ENCODE measurements at regions not wholly inside any gene's neighbourhood (a gene's known extent, or its start where the extent isn't known, plus 50 kb on each side); places are given as distances from the start of the nearest gene placed in this dataset.

DNA sequence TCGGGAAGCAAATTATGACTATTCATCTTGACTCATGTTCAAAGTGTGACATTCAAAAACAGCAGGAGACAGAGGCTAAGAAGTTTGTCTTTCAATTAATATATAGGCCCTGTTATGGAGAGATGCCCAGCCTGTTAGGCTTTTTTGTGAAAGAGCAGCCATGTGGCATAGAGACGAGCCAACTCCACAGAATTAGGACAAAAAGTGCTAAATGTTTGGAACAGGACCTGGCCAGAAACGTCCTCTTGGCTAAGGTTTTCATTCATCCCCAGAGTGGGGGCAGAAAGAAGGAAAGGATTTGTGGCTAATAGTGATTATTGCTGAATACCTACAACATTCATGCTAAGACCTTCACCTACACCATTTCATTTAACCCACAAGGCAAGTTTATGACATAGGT is 324.7 kb upstream of the NPVF start:
- intact Hi-C loops (cut with DNase I): no loop called here
- H3K27me3 ChIP-seq: no peaks in the 10 kb centered on the region
- H3K9me3 ChIP-seq: no peaks in the 10 kb centered on the region
- no peaks in the 10 kb centered on the region for H3K36me3 ChIP-seq
- H3K27ac ChIP-seq: no peak overlapping the region
- WGBS, 3 donors: 43 to 71% (median 68%) methylated on average over 3 of the region's 3 CpGs
- TF ChIP-seq, protein P1, sequence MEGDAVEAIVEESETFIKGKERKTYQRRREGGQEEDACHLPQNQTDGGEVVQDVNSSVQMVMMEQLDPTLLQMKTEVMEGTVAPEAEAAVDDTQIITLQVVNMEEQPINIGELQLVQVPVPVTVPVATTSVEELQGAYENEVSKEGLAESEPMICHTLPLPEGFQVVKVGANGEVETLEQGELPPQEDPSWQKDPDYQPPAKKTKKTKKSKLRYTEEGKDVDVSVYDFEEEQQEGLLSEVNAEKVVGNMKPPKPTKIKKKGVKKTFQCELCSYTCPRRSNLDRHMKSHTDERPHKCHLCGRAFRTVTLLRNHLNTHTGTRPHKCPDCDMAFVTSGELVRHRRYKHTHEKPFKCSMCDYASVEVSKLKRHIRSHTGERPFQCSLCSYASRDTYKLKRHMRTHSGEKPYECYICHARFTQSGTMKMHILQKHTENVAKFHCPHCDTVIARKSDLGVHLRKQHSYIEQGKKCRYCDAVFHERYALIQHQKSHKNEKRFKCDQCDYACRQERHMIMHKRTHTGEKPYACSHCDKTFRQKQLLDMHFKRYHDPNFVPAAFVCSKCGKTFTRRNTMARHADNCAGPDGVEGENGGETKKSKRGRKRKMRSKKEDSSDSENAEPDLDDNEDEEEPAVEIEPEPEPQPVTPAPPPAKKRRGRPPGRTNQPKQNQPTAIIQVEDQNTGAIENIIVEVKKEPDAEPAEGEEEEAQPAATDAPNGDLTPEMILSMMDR (IDR thresholded peaks at IDR 0.05): no peak
- TF ChIP-seq POLR2A (IDR thresholded peaks at IDR 0.05) (no peak), EP300 (IDR thresholded peaks at IDR 0.05) (no peak)
- DNase-seq: no peak
- H3K4me3 ChIP-seq: no peak overlapping the region
- peaks cover 6% of the 10 kb centered on the region for H3K4me1 ChIP-seq (ENCODE audit: insufficient read depth)

DNA sequence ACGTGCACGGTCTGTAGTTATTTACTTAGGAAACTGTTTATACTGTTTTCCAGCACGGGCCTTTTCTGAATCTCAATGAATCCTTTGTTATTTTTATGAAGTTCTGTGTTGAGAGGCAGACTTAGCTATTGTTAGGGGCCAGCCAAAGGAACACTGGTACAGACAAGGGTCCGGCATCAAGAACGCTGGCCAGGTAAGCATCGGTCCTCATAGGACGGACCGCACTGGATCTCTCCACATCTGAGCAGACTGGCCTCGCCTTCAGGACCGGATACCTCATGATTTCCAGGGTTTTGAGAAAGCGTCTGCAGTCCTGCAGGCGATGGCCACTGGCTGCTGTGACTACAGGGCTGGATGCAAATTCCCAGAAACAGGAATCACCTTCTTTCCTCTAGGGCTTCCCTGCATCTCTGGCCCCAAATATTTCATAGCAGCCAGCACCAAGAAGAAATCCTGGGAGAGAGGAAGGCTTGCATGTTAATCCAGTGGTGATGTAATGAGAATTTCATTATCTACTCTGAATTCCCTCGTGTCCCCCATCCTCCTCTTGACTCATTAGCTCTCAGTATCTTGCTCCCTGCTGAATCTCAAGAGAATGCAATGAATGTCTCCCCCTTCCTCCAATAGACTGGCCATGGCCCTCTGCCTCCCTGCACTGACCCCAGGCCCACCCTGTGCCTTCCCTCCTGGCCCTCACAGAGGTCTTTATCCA is 325.4 kb upstream of the NPVF start:
- no peaks in the 10 kb centered on the region for H3K27me3 ChIP-seq
- H3K4me3 ChIP-seq: no peak overlapping the region
- DNase-seq: no peak
- no peaks in the 10 kb centered on the region for H3K36me3 ChIP-seq
- intact Hi-C loops (cut with DNase I): no loop called here
- TF ChIP-seq, protein P1 (IDR thresholded peaks at IDR 0.05): no peak
- TF ChIP-seq POLR2A (IDR thresholded peaks at IDR 0.05): no peak
- TF ChIP-seq EP300 (IDR thresholded peaks at IDR 0.05): no peak
- peaks cover 4% of the 10 kb centered on the region for H3K4me1 ChIP-seq (ENCODE audit: insufficient read depth)
- 78 to 88% (median 86%) methylated on average over 13 of the region's 13 CpGs for WGBS, 3 donors
- H3K27ac ChIP-seq: no peak overlapping the region
- H3K9me3 ChIP-seq: no peaks in the 10 kb centered on the region

DNA sequence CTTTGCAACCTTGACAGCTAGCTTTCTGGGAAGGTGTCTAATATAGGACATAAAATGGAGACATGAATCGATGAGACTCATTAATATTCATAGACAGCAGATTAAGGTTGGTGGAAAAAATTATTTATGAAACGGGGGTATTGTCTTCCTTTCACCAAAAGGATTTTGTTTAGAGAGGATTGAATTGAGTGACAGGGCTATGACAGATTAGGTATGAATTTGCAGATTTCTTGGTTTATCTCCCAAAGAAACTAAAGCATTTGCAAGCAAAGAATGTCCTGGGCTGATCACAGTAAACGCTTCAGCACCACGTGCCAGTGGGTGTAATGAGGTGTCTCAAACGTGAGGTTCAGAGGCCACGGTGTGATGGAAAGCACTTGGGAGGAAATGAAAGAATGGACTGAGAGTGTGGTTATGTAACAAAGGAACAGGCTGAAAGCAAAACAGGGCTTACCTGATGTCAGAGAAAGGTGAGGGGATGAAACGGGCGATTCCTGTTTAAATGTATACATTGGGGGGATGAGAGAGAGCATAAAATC is 329.2 kb upstream of the NPVF start:
- H3K4me3 ChIP-seq: no peak overlapping the region
- TF ChIP-seq, protein P1 (IDR thresholded peaks at IDR 0.05): no peak
- TF ChIP-seq EP300 (IDR thresholded peaks at IDR 0.05) (no peak), POLR2A (IDR thresholded peaks at IDR 0.05) (no peak)
- peak overlapping the region in 1 of 2 donors; percentile 37 for H3K27ac ChIP-seq
- H3K36me3 ChIP-seq: no peaks in the 10 kb centered on the region
- intact Hi-C loops (cut with DNase I): no loop called here
- peaks cover 3% of the 10 kb centered on the region for H3K4me1 ChIP-seq (ENCODE audit: insufficient read depth)
- DNase-seq: peak in 1 of 5 donors; percentile 27
- WGBS, 3 donors: 44 to 55% (median 49%) methylated on average over 8 of the region's 8 CpGs
- H3K9me3 ChIP-seq: no peaks in the 10 kb centered on the region
- no peaks in the 10 kb centered on the region for H3K27me3 ChIP-seq

DNA sequence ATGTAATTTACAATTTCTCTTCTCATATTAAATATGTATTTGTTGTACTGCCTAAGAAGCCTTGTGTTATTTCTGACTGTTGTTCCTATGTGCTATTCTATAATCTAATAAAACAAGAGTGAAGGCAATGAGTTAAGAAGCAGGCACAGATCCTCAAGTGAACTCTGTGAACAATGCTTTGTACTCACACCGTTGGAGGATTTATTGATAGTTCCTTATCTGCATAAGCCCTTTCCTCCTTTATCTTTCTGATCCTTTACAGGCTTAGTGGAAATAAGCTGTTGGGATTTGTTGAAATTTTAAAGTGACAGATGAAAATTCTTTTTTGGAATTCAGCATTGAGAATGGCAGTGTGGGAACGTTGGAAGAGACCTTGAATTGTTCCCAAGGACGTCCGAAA is 329.6 kb upstream of the NPVF start:
- intact Hi-C loops (cut with DNase I): no loop called here
- DNase-seq: no peak
- TF ChIP-seq POLR2A (IDR thresholded peaks at IDR 0.05) (no peak), EP300 (IDR thresholded peaks at IDR 0.05) (no peak)
- TF ChIP-seq, protein P1 (IDR thresholded peaks at IDR 0.05): no peak
- Histone ChIP-seq H3K27me3 (no peaks in the 10 kb centered on the region), H3K4me3 (no peak overlapping the region), H3K9me3 (no peaks in the 10 kb centered on the region), H3K4me1 (ENCODE audit: insufficient read depth) (peaks cover 5% of the 10 kb centered on the region), H3K36me3 (no peaks in the 10 kb centered on the region), H3K27ac (peak overlapping the region in 1 of 2 donors; percentile 37)
- WGBS, 3 donors: 2 to 18% (median 7%) methylated on average over 4 of the region's 4 CpGs
